ENCODE measurements at regions not wholly inside any gene's neighbourhood (a gene's known extent, or its start where the extent isn't known, plus 50 kb on each side); places are given as distances from the start of the nearest gene placed in this dataset.

GRCh38 chr5:57340681-57341080 is 141.9 kb downstream of the ACTBL2 start:
- no peak for TF ChIP-seq POLR2A (IDR thresholded peaks at IDR 0.05; ENCODE audit: extremely low read depth, insufficient read length)
- TF ChIP-seq CTCF (IDR thresholded peaks at IDR 0.05; ENCODE audit: low read depth, low read length) = no peak
- no peak for TF ChIP-seq MAX (IDR thresholded peaks at IDR 0.05; ENCODE audit: low read depth, low read length)
- TF ChIP-seq MYC (IDR thresholded peaks at IDR 0.05; ENCODE audit: low read depth, low read length) = no peak

Measured in NB4 (cell line).